Spleen (tissue), 7 donors: ENCODE measurements at regions not wholly inside any gene's neighbourhood (a gene's known extent, or its start where the extent isn't known, plus 50 kb on each side); places are given as distances from the start of the nearest gene placed in this dataset.

Experiments
- CTCF ChIP-seq, 11 experiments: fragments of 200-600 bp in 7 of 11; fragments of 450-650 bp in 4 of 11; sonication (generic) in 4 of 11; IDR thresholded peaks in 8 of 11; conservative IDR thresholded peaks in 3 of 11; 1 replicate in 7 of 11; 2 replicates in 4 of 11; pipeline versions ENCODE4 v1.4.0 to v1.8.0; 2016 to 2021; ENCODE audit warnings: antibody characterized with exemption in 11 of 11, inconsistent platforms in 4 of 11, mild to moderate bottlenecking in 1 of 11
- POLR2A ChIP-seq, 3 donors: fragments of 450-650 bp; IDR thresholded peaks; one replicate each; pipeline ENCODE4 v1.5.1; 2017; ENCODE audit warnings: antibody characterized with exemption in 3 of 3, mild to moderate bottlenecking in 1 of 3
- POLR2AphosphoS5 ChIP-seq, 3 donors: sonication (generic); formaldehyde crosslinking; IDR thresholded peaks; one replicate each; pipeline ENCODE4 v1.5.1; 2017; ENCODE audit warnings: antibody characterized with exemption in 3 of 3
- donor health status: DM: no; HTN: no; CAD: no; lungs with moderate emphysema.
- donor health status: DM: no; HTN: no; CAD: no.
- donor health status: DM: no; HTN: no; CAD: no.

DNA sequence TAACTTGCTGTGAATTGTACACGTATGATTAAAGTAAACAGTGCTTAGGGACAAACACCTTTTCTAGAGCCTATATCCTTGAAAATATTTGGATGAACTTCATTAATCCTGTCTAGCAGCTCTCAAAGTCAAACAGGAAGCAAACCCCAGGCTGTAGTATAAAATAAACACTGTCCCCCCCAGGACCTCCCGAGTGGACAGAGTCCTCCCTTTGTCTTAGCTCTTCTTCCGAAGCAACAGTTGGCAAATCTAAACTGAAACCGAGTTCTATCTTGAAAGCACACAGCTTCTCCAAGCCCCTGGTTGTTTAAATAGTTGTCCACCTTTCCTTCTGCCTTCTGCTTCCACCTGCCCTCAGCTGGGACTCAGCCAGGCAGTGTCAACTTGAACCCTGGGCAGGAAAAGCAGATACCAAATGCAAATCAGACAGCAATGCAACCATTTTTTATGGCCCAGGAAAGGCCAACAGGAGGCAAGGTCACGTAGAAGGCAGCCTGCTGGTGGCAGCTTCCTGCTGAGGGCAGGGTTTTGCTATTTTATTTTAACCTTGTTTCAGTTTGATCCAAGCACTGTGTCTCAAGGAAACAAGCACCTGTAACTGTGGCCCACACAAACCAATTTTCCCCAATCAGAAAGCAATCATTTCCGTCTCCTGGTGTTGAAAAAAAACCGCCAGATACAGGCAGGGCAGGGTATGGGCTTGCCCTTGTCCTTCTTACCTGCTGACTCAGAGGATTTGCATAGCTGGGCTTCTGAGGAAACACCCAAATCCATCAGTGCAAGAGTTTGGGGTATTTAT, 110.3 kb upstream of the KIT start:
- TF ChIP-seq CTCF (IDR thresholded peaks at IDR 0.05 in 8 of 11, conservative IDR thresholded peaks at IDR 0.05 in 3 of 11): no peak
- TF ChIP-seq POLR2AphosphoS5 (IDR thresholded peaks at IDR 0.05): no peak
- no peak for TF ChIP-seq POLR2A (IDR thresholded peaks at IDR 0.05)
